NCI-H128 (cell line): ENCODE measurements at regions not wholly inside any gene's neighbourhood (a gene's known extent, or its start where the extent isn't known, plus 50 kb on each side); places are given as distances from the start of the nearest gene placed in this dataset.
"Not testable (repeated sequence)": the region's sequence is repeated elsewhere in the genome, so short reads cannot be mapped to it uniquely, and the experiment has no call there.

ENCODE experiments used
- DNase-seq: peaks from one replicate; lab custom pipeline; 2025; ENCODE audit not compliant: unreplicated experiment; lab: John Stamatoyannopoulos, UW

DNA sequence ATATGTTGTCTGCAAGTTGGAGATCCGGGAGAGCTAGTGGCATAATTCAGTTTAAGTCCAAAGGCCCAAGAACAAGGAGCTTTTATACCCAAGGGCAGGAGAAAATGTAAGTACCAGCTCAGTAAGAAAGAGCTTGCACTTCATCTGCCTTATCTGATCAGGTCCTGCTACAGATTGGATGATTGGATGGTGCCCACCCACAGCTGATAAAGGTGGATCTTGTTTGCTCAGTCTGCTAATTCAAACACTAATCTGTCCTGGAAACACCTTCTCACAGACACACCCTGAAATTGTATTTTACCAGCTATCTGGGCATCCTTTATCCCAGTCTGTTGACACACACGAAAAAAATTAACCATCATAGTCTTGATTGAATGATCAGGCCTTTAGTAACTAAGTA, 230.7 kb upstream of the SLC16A7 start:
- DNase-seq: no peak

DNA sequence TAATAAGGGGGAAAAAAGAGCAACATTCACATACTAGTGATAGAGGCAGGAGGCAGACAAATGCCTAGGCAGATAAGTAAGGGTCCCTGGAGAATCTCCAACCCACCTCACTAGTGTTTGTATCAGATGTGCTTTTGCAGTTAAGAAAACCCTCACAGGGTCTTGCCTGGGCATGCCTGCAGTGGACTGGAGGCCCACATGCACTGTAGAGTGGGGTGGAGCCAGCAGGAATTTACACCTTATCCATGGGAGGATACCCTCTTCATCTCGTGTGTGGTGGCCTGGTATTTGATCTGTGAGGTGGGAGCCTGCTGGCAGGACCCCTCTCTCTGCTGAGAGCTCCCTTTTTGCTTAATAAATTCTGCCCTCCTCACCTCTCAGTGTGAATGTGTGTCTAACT, 238.0 kb upstream of the SLC16A7 start:
- no peak for DNase-seq

GRCh38 chr12:59346248-59346647, 249.6 kb upstream of the SLC16A7 start:
- not testable (repeated sequence) for DNase-seq

GRCh38 chr12:59345406-59345805, 250.4 kb upstream of the SLC16A7 start:
- DNase-seq: no peak

DNA sequence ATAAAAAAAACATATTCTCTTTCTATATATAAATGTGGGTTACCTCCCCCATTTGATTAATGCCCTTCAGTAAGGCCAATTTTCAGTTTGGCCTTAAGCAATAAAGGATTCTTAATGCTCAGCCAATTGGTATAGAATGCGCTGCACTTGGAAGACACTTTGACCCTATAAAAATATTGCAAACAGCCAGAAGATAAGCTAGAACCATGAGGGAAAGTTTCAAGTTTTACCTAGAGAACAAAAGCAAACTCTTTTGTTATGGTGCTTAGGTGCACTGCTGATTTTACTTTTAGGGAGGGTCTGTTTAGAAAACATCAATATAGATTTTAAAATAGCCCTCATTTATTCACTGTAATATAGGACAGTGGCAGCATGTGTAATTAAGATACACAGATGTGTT, 251.6 kb upstream of the SLC16A7 start:
- no peak for DNase-seq

DNA sequence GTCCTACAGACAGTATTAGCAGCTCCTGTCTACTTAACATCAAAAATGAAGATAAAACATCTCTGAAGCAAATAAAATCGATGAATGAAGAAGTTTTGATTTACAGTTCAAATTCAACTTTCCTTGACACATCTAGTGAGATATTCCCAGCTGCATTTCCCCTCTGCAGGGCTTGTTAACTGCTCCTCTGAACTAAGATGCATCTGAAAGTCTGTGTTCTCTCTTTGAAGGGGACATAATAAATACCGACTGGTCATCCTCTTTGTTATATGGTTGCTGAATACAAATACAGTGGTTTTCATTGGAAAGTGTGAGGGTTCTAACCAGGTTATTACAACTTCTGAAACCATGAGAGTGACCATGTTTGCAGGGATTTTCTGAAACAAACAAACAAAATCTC, 266.4 kb upstream of the SLC16A7 start:
- DNase-seq: no peak

- not testable (repeated sequence) for DNase-seq
Measured at GRCh38 chr12:59328395-59329075, 267.3 kb upstream of the SLC16A7 start.

DNA sequence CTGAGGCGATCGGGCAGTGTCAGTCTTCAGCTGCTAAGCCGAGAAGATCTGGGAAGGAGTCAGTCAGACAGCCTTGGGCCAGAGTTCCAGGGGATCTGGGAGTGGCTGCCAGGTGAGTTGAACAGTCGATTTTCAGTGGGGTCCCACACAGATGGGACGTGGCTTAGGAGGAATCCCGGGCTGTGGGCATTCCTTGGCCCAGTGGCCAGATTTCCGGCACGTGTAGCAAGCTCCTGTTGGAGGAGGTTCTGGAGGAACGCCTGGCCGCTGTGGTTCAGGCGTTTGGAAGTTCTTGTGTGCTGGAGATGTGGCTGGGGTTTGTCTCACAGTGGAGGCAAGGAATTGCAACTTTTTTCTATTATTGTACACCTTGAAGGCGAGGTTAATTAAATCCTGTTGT, 269.4 kb upstream of the SLC16A7 start:
- DNase-seq: not testable (repeated sequence)

- no peak for DNase-seq
Measured at GRCh38 chr12:59322473-59322872, 273.4 kb upstream of the SLC16A7 start.

- no peak for DNase-seq
Measured at GRCh38 chr12:59321278-59321677, 274.6 kb upstream of the SLC16A7 start.

- no peak for DNase-seq
Measured at GRCh38 chr12:59320112-59320511, 275.7 kb upstream of the SLC16A7 start.

- DNase-seq: no peak
Measured at GRCh38 chr12:59318940-59319339, 276.9 kb upstream of the SLC16A7 start.

- DNase-seq: no peak
Measured at GRCh38 chr12:59317598-59317997, 278.2 kb upstream of the SLC16A7 start.

DNA sequence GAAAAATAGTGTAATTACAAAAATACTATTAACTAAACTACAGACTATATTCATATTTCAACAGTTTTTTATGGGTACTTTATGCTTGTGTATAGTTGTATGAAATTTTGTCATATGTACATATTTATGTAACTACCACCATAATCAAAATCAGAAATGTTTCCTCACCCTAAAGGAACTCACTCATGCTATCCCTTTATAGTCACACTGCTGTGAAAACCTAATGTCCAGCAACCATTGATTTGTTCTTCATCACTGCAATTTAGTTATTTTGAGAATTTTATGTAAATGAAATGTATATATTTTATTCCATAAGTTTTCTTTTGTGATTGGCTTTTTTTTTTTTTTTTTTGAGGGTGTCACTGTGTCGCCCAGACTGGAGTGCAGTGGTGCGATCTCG, 278.9 kb upstream of the SLC16A7 start:
- no peak for DNase-seq

DNA sequence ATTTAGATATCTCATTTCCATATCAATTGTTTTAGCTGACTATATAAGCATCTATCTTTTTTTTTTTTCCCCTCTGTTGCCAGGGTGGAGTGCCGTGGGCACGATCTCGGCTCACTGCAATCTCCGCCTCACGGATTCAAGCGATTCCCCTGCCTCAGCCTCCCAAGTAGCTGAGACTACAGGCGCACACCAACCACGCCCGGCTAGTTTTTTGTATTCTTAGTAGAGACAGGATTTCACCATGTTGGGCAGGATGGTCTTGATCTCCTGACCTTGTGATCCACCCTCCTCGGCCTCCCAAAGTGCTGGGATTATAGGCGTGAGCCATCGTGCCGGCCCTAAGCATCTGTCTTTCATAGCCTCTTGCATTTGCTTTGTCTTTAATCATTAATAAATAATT, 279.5 kb upstream of the SLC16A7 start:
- not testable (repeated sequence) for DNase-seq

DNA sequence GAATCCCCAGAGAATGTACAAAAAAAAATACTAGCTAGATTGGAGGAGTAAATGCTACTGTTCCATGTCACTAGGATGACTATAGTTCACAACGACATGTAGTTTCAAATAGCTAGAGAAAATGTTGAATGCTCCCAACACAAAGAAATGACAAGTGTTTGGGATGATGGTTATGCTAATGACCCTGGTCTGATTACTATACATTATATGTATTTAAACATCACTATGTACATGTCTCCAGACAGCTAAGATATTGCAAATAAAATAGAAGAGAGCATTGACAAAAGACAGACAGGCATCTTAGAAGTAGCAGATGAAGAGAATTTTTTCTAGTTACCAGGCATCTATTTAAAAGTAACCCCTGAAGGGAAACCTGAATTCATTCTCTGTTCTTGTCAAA, 281.6 kb upstream of the SLC16A7 start:
- no peak for DNase-seq

- DNase-seq: no peak
Measured at GRCh38 chr12:59304077-59304721, 291.6 kb upstream of the SLC16A7 start.

- no peak for DNase-seq
Measured at GRCh38 chr12:59298296-59298695, 297.5 kb upstream of the SLC16A7 start.

DNA sequence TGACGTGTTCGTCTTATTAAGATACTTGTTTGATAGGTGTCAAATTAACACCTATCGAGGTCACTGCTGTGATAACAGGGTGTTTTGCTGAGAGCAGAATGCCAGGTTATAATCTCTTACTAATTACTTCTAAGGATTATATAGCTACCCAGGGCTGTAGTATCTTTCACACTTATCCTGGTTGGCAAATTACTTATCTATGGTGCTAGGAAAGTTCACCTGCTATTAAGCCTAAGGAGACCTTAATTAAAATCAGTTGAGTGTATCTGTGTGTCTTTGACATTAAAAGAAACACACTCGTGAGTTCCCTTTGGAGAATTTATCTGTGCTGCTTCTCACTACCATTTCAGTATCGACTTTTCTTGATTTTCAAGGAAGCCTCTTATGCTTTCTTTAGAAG, 301.6 kb upstream of the SLC16A7 start:
- DNase-seq: no peak

DNA sequence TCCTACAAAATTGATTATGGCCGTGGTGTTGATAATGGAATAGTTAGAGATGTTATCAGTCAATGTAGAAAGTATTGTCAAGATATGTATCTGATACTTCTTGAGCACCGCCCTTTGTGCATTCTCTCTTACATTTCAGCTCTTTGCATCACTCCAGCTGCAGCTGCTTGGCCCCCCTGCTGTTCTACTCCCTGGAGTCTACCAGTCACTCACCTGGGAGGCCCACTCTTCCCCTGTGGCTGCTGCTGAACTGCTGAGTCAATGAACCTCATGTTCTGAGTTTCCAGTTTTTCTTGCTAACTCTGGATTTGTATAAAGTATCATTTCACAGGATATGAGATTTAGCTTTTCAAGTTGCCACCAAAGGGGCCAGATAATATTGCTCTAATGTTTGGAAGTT, 312.8 kb upstream of the SLC16A7 start:
- no peak for DNase-seq

DNA sequence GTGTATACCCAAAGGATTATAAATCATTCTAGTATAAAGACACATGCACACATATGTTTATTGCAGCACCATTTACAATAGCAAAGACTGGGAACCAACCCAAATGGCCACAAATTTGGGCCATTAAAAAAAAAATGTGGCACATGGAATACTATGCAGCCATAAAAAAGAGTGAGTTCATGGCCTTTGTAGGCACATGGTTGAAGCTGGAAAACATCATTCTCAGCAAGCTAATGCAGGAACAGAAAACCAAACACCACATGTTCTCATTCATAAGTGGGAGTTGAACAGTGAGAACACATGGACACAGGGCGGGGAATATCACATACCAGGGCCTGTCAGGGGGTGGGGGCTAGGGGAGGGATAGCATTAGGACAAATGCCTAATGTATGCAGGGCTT, 322.3 kb upstream of the SLC16A7 start:
- not testable (repeated sequence) for DNase-seq

GRCh38 chr12:59268295-59268809, 327.5 kb upstream of the SLC16A7 start:
- DNase-seq: no peak

GRCh38 chr12:59260202-59260601, 335.6 kb upstream of the SLC16A7 start:
- DNase-seq: no peak
